Stomach (tissue), 8 donors: ENCODE measurements at regions not wholly inside any gene's neighbourhood (a gene's known extent, or its start where the extent isn't known, plus 50 kb on each side); places are given as distances from the start of the nearest gene placed in this dataset.

Source experiments
- DNase-seq, 2 donors: peaks; one replicate each; pipeline versions ENCODE4 v3.0.0 to v3.0.0-alpha.2; 2013 to 2019
- H3K27ac ChIP-seq, 5 donors: fragments of 200-600 bp in 4 of 5; sonication (generic) in 4 of 5; one replicate each; pipeline ENCODE4 v1.5.1; 2013 to 2019; ENCODE audit warnings: mild to moderate bottlenecking in 1 of 5, moderate library complexity in 1 of 5
- H3K27me3 ChIP-seq, 3 donors: fragments of 200-600 bp; sonication (generic); one replicate each; pipeline ENCODE4 v1.5.1; 2017 to 2019; ENCODE audit warnings: mixed run types in 1 of 3
- H3K36me3 ChIP-seq, 4 donors: fragments of 200-600 bp; sonication (generic); 1 replicate in 3 of 4; 2 replicates in 1 of 4; pipeline ENCODE4 v1.5.1; 2016 to 2019
- H3K4me1 ChIP-seq, 4 donors: fragments of 200-600 bp; sonication (generic); one replicate each; pipeline ENCODE4 v1.5.1; 2016 to 2019
- H3K4me3 ChIP-seq, 4 donors: fragments of 200-600 bp; sonication (generic) in 3 of 4; one replicate each; pipeline ENCODE4 v1.5.1; 2016 to 2019; ENCODE audit warnings: mild to moderate bottlenecking in 1 of 4
- H3K9me3 ChIP-seq, 4 donors: fragments of 200-600 bp; sonication (generic); one replicate each; pipeline ENCODE4 v1.5.1; 2016 to 2019
- EP300 ChIP-seq: sonication (generic); formaldehyde crosslinking; IDR thresholded peaks from one replicate; pipeline ENCODE4 v1.6.1; 2017; ENCODE audit warnings: antibody characterized with exemption
- POLR2A ChIP-seq, 4 donors: fragments of 450-650 bp; IDR thresholded peaks; one replicate each; pipeline ENCODE4 v1.6.1; 2016; ENCODE audit warnings: antibody characterized with exemption in 4 of 4, control low read depth in 2 of 4, mild to moderate bottlenecking in 1 of 4, moderate library complexity in 1 of 4
- POLR2AphosphoS5 ChIP-seq, 3 donors: sonication (generic); formaldehyde crosslinking; IDR thresholded peaks; one replicate each; pipeline ENCODE4 v1.6.1; 2016; ENCODE audit warnings: antibody characterized with exemption in 3 of 3
- WGBS, 5 donors: extraction: QIAGEN DNeasy Blood & Tissue Kit in 3 of 5; methylation state at CpG; one replicate each; pipeline versions ENCODE4 v1.1.5 to v1.1.7; 2013 to 2018; 5-methylcytosine and 5-hydroxymethylcytosine counted together
- intact Hi-C: fragments of 100-400 bp; cut with DNase I; formaldehyde crosslinking; loops from one replicate; pipeline ENCODE4 v1.15.1; 2023; ENCODE audit warnings: low total_unique reads
- TF ChIP-seq, protein P1 (sequence below), 7 experiments: fragments of 450-650 bp in 4 of 7; fragments of 200-600 bp in 3 of 7; sonication (generic) in 3 of 7; IDR thresholded peaks; one replicate each; pipeline ENCODE4 v1.5.1; 2016 to 2019; ENCODE audit warnings: antibody characterized with exemption in 7 of 7, control low read depth in 2 of 7, mild to moderate bottlenecking in 1 of 7
- donor health status: healthy with polysubstance abuse.
- donor health status: Bipolar disorder and iron deficiency.
- donor health status: healthy.

DNA sequence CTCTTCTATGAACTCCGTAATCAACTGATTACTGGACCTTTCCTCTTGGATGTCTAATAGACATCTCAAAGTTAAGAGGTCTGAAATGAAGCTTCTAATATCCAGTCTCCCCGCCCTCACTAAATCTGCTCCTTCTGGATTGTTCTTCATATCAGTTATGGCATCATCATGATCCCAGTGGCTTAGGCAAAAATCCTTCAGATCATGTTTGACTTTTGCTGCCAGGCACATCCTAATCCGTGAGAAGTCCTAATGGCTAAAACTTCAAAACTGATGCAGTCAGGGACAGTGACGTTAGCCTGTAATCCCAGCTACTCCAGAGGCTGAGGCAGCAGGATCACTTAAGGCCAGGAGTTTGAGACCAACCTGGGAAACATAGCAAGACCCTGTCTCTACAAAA lies 55.1 kb upstream of the GUCY1A1 start:
- no peaks in the 10 kb centered on the region for H3K27me3 ChIP-seq
- no peaks in the 10 kb centered on the region for H3K4me1 ChIP-seq
- no peak overlapping the region for H3K27ac ChIP-seq
- no peaks in the 10 kb centered on the region for H3K9me3 ChIP-seq
- no peak overlapping the region for H3K4me3 ChIP-seq
- WGBS, 5 donors = 88 to 92% (median 88%) methylated on average over 4 of the region's 4 CpGs
- H3K36me3 ChIP-seq = no peaks in the 10 kb centered on the region
- DNase-seq = no peak
- no peak for TF ChIP-seq POLR2AphosphoS5 (IDR thresholded peaks at IDR 0.05)
- TF ChIP-seq, protein P1, sequence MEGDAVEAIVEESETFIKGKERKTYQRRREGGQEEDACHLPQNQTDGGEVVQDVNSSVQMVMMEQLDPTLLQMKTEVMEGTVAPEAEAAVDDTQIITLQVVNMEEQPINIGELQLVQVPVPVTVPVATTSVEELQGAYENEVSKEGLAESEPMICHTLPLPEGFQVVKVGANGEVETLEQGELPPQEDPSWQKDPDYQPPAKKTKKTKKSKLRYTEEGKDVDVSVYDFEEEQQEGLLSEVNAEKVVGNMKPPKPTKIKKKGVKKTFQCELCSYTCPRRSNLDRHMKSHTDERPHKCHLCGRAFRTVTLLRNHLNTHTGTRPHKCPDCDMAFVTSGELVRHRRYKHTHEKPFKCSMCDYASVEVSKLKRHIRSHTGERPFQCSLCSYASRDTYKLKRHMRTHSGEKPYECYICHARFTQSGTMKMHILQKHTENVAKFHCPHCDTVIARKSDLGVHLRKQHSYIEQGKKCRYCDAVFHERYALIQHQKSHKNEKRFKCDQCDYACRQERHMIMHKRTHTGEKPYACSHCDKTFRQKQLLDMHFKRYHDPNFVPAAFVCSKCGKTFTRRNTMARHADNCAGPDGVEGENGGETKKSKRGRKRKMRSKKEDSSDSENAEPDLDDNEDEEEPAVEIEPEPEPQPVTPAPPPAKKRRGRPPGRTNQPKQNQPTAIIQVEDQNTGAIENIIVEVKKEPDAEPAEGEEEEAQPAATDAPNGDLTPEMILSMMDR (IDR thresholded peaks at IDR 0.05) = no peak
- TF ChIP-seq POLR2A (IDR thresholded peaks at IDR 0.05) = no peak
- TF ChIP-seq EP300 = no peak
- intact Hi-C loops = no loop called here

GRCh38 chr4:155610143-155610542 lies 56.5 kb upstream of the GUCY1A1 start:
- H3K9me3 ChIP-seq = no peaks in the 10 kb centered on the region
- intact Hi-C loops = no loop called here
- H3K36me3 ChIP-seq = no peaks in the 10 kb centered on the region
- H3K27ac ChIP-seq = no peak overlapping the region
- DNase-seq = no peak
- H3K27me3 ChIP-seq = no peaks in the 10 kb centered on the region
- H3K4me3 ChIP-seq = no peak overlapping the region
- no peaks in the 10 kb centered on the region for H3K4me1 ChIP-seq
- WGBS, 5 donors = 87 to 99% (median 90%) methylated on average over 5 of the region's 5 CpGs
- no peak for TF ChIP-seq POLR2AphosphoS5 (IDR thresholded peaks at IDR 0.05)
- TF ChIP-seq POLR2A (IDR thresholded peaks at IDR 0.05) = no peak
- no peak for TF ChIP-seq EP300
- TF ChIP-seq, protein P1 (IDR thresholded peaks at IDR 0.05) = no peak

GRCh38 chr4:155609455-155610059 lies 57.1 kb upstream of the GUCY1A1 start:
- H3K4me3 ChIP-seq = no peak overlapping the region
- 82 to 98% (median 89%) methylated on average over 1 of the region's 1 CpG for WGBS, 5 donors
- TF ChIP-seq EP300 (no peak), POLR2A (IDR thresholded peaks at IDR 0.05) (no peak), POLR2AphosphoS5 (IDR thresholded peaks at IDR 0.05) (no peak)
- TF ChIP-seq, protein P1 (IDR thresholded peaks at IDR 0.05) = no peak
- no peaks in the 10 kb centered on the region for H3K36me3 ChIP-seq
- no peak overlapping the region for H3K27ac ChIP-seq
- DNase-seq = no peak
- H3K9me3 ChIP-seq = no peaks in the 10 kb centered on the region
- no peaks in the 10 kb centered on the region for H3K27me3 ChIP-seq
- intact Hi-C loops = no loop called here
- H3K4me1 ChIP-seq = no peaks in the 10 kb centered on the region

- 64 to 75% (median 66%) methylated on average over 2 to 3 of the region's 3 CpGs for WGBS, 5 donors
- H3K4me3 ChIP-seq = no peak overlapping the region
- no peaks in the 10 kb centered on the region for H3K9me3 ChIP-seq
- no peaks in the 10 kb centered on the region for H3K36me3 ChIP-seq
- TF ChIP-seq POLR2AphosphoS5 (IDR thresholded peaks at IDR 0.05) = no peak
- TF ChIP-seq, protein P1 (IDR thresholded peaks at IDR 0.05) = no peak
- no peak for TF ChIP-seq POLR2A (IDR thresholded peaks at IDR 0.05)
- TF ChIP-seq EP300 = no peak
- no peaks in the 10 kb centered on the region for H3K27me3 ChIP-seq
- H3K4me1 ChIP-seq = no peaks in the 10 kb centered on the region
- peak in 1 of 2 donors; percentile 66 for DNase-seq
- H3K27ac ChIP-seq = no peak overlapping the region
- intact Hi-C loops = no loop called here
Observed at GRCh38 chr4:155608225-155608885, 58.3 kb upstream of the GUCY1A1 start.
